ENCODE measurements at regions not wholly inside any gene's neighbourhood (a gene's known extent, or its start where the extent isn't known, plus 50 kb on each side); places are given as distances from the start of the nearest gene placed in this dataset.

GRCh38 chr3:166526881-166527280 is 689.7 kb upstream of the BCHE start:
- Histone ChIP-seq H3K36me3 (replicated peaks in 1 of 2; ENCODE audit: control extremely low read depth in 1 of 2, control insufficient read depth in 1 of 2, extremely low read depth in 1 of 2, insufficient read depth in 2 of 2, low read length in 1 of 2) (no peaks in the 10 kb centered on the region), H3K4me2 (replicated peaks; ENCODE audit: low read depth, low read length, poor library complexity, severe bottlenecking) (no peak overlapping the region), H2AFZ (ENCODE audit: insufficient read depth, low read depth, low read length, poor library complexity, severe bottlenecking) (no peak overlapping the region), H3K27me3 (replicated peaks in 1 of 4; ENCODE audit: control extremely low read depth in 1 of 4, control insufficient read depth in 3 of 4, insufficient read depth in 4 of 4, low read length in 3 of 4) (no peaks in the 10 kb centered on the region), H3K79me2 (ENCODE audit: control insufficient read depth, insufficient read depth, low read length) (no peaks in the 10 kb centered on the region), H3K9ac (ENCODE audit: low read length) (no peak overlapping the region), H4K20me1 (ENCODE audit: control insufficient read depth, insufficient read depth, low read length, poor library complexity, severe bottlenecking) (no peaks in the 10 kb centered on the region), H3K4me3 (ENCODE audit: control extremely low read depth in 1 of 5, extremely low read depth in 1 of 5, insufficient read depth in 1 of 5, low read depth in 2 of 5, low read length in 4 of 5) (no peak overlapping the region), H3K9me3 (ENCODE audit: control extremely low read depth in 1 of 3, control insufficient read depth in 2 of 3, insufficient read depth in 1 of 3, low read length in 2 of 3) (peaks cover 0 to 5% (median 5%) of the 10 kb centered on the region in 3 donors), H3K27ac (ENCODE audit: low read length in 2 of 2) (no peak overlapping the region), H3K4me1 (ENCODE audit: control insufficient read depth in 2 of 2, insufficient read depth in 2 of 2, low read length in 2 of 2) (no peaks in the 10 kb centered on the region)
- no peak for DNase-seq
- Mint-ChIP-seq H3K4me1 (no peaks in the 10 kb centered on the region), H3K4me3 (no peak overlapping the region), H3K27me3 (no peaks in the 10 kb centered on the region), H3K9me3 (ENCODE audit: insufficient read depth) (peaks cover 11% of the 10 kb centered on the region), H3K27ac (no peak overlapping the region)
- 91% methylated on average over 2 of the region's 2 CpGs for WGBS (ENCODE audit: insufficient coverage)
- POLR2A ChIA-PET, result no interaction called here
- intact Hi-C loops (cut with micrococcal nuclease), result no loop called here
- TF ChIP-seq, protein P1, sequence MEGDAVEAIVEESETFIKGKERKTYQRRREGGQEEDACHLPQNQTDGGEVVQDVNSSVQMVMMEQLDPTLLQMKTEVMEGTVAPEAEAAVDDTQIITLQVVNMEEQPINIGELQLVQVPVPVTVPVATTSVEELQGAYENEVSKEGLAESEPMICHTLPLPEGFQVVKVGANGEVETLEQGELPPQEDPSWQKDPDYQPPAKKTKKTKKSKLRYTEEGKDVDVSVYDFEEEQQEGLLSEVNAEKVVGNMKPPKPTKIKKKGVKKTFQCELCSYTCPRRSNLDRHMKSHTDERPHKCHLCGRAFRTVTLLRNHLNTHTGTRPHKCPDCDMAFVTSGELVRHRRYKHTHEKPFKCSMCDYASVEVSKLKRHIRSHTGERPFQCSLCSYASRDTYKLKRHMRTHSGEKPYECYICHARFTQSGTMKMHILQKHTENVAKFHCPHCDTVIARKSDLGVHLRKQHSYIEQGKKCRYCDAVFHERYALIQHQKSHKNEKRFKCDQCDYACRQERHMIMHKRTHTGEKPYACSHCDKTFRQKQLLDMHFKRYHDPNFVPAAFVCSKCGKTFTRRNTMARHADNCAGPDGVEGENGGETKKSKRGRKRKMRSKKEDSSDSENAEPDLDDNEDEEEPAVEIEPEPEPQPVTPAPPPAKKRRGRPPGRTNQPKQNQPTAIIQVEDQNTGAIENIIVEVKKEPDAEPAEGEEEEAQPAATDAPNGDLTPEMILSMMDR (IDR thresholded peaks at IDR 0.05), result no peak
- no peak for TF ChIP-seq EZH2 (IDR thresholded peaks at IDR 0.05; ENCODE audit: borderline replicate concordance, insufficient read depth, low read depth, low read length, poor library complexity, severe bottlenecking)
- no peak for ATAC-seq (ENCODE audit: low read depth)
- CTCF ChIA-PET, result no interaction called here

- ChIA-PET POLR2A (no interaction called here), CTCF (no interaction called here)
These were observed 684.8 kb upstream of the BCHE start for GRCh38 chr3:166522017-166522416.

More at GRCh38 chr3:166522017-166522416, 684.8 kb upstream of the BCHE start:
- H3K27ac ChIP-seq (ENCODE audit: low read length in 2 of 2), result no peak overlapping the region
- DNase-seq, result no peak
- H3K27me3 Mint-ChIP-seq, result no peaks in the 10 kb centered on the region
- H3K9ac ChIP-seq (ENCODE audit: low read length), result no peak overlapping the region
- H3K4me3 ChIP-seq (ENCODE audit: control extremely low read depth in 1 of 5, extremely low read depth in 1 of 5, insufficient read depth in 1 of 5, low read depth in 2 of 5, low read length in 4 of 5), result no peak overlapping the region
- peaks cover 11% of the 10 kb centered on the region for H3K9me3 Mint-ChIP-seq (ENCODE audit: insufficient read depth)
- H3K27ac Mint-ChIP-seq, result no peak overlapping the region
- no peak overlapping the region for H2AFZ ChIP-seq (ENCODE audit: insufficient read depth, low read depth, low read length, poor library complexity, severe bottlenecking)
- no peaks in the 10 kb centered on the region for H3K79me2 ChIP-seq (ENCODE audit: control insufficient read depth, insufficient read depth, low read length)
- H3K36me3 ChIP-seq (replicated peaks in 1 of 2; ENCODE audit: control extremely low read depth in 1 of 2, control insufficient read depth in 1 of 2, extremely low read depth in 1 of 2, insufficient read depth in 2 of 2, low read length in 1 of 2), result no peaks in the 10 kb centered on the region
- no peaks in the 10 kb centered on the region for H3K27me3 ChIP-seq (replicated peaks in 1 of 4; ENCODE audit: control extremely low read depth in 1 of 4, control insufficient read depth in 3 of 4, insufficient read depth in 4 of 4, low read length in 3 of 4)
- TF ChIP-seq, protein P1 (IDR thresholded peaks at IDR 0.05), result no peak
- TF ChIP-seq EZH2 (IDR thresholded peaks at IDR 0.05; ENCODE audit: borderline replicate concordance, insufficient read depth, low read depth, low read length, poor library complexity, severe bottlenecking), result no peak
- peaks cover 0 to 2% (median 0%) of the 10 kb centered on the region in 3 donors for H3K9me3 ChIP-seq (ENCODE audit: control extremely low read depth in 1 of 3, control insufficient read depth in 2 of 3, insufficient read depth in 1 of 3, low read length in 2 of 3)
- H3K4me1 ChIP-seq (ENCODE audit: control insufficient read depth in 2 of 2, insufficient read depth in 2 of 2, low read length in 2 of 2), result no peaks in the 10 kb centered on the region
- ATAC-seq (ENCODE audit: low read depth), result no peak
- H3K4me2 ChIP-seq (replicated peaks; ENCODE audit: low read depth, low read length, poor library complexity, severe bottlenecking), result no peak overlapping the region
- intact Hi-C loops (cut with micrococcal nuclease), result no loop called here
- no peaks in the 10 kb centered on the region for H3K4me1 Mint-ChIP-seq
- no peaks in the 10 kb centered on the region for H4K20me1 ChIP-seq (ENCODE audit: control insufficient read depth, insufficient read depth, low read length, poor library complexity, severe bottlenecking)
- WGBS (ENCODE audit: insufficient coverage), result 90% methylated on average over 2 of the region's 3 CpGs
- H3K4me3 Mint-ChIP-seq, result no peak overlapping the region
